Loucy (cell line): ENCODE measurements at regions not wholly inside any gene's neighbourhood (a gene's known extent, or its start where the extent isn't known, plus 50 kb on each side); places are given as distances from the start of the nearest gene placed in this dataset.

ENCODE experiments used
- H2AFZ ChIP-seq: fragments of 200-600 bp; sonication (generic); 2 replicates; pipeline ENCODE4 v1.6.0; 2016; ENCODE audit warnings: antibody characterized with exemption, mild to moderate bottlenecking, low read length, moderate library complexity
- H3F3A ChIP-seq: fragments of 200-600 bp; 2 replicates; pipeline ENCODE4 v1.6.0; 2016; ENCODE audit warnings: antibody characterized with exemption, low read depth, mild to moderate bottlenecking
- H3K27me3 ChIP-seq: fragments of 200-600 bp; sonication (generic); 2 replicates; pipeline ENCODE4 v1.6.1; 2014; ENCODE audit warnings: low read length, mild to moderate bottlenecking; ENCODE audit not compliant: insufficient read depth, poor library complexity, severe bottlenecking
- H3K36me3 ChIP-seq: fragments of 200-600 bp; sonication (generic); 2 replicates; pipeline ENCODE4 v1.6.1; 2016; ENCODE audit warnings: low read length; ENCODE audit not compliant: insufficient read depth
- H3K4me1 ChIP-seq: fragments of 200-600 bp; sonication (generic); 2 replicates; pipeline ENCODE4 v1.5.1; 2014; ENCODE audit warnings: low read length, mild to moderate bottlenecking; ENCODE audit not compliant: insufficient read depth, poor library complexity, severe bottlenecking
- H3K4me2 ChIP-seq: fragments of 200-600 bp; sonication (generic); 2 replicates; pipeline ENCODE4 v1.6.0; 2014; ENCODE audit warnings: antibody characterized with exemption, low read length, low read depth, mild to moderate bottlenecking; ENCODE audit not compliant: poor library complexity, severe bottlenecking
- H3K4me3 ChIP-seq: fragments of 200-600 bp; sonication (generic); 2 replicates; pipeline ENCODE4 v1.5.1; 2014; ENCODE audit warnings: low read length, mild to moderate bottlenecking, mixed read lengths; ENCODE audit not compliant: poor library complexity, severe bottlenecking
- H3K79me2 ChIP-seq: fragments of 200-600 bp; sonication (generic); 2 replicates; pipeline ENCODE4 v1.6.1; 2014; ENCODE audit warnings: low read length; ENCODE audit not compliant: insufficient read depth
- H3K9ac ChIP-seq: fragments of 200-600 bp; sonication (generic); 2 replicates; pipeline ENCODE4 v1.6.0; 2014; ENCODE audit warnings: mild to moderate bottlenecking, low read depth, low read length, moderate library complexity; ENCODE audit not compliant: poor library complexity, severe bottlenecking
- H3K9me2 ChIP-seq: fragments of 200-600 bp; sonication (generic); replicated peaks from 2 replicates; pipeline ENCODE4 v1.6.1; 2016; ENCODE audit warnings: low read depth, low read length, mixed read lengths
- H3K9me3 ChIP-seq: fragments of 200-600 bp; sonication (generic); 2 replicates; pipeline ENCODE4 v1.6.1; 2014; ENCODE audit warnings: mild to moderate bottlenecking, antibody characterized with exemption, low read length, low read depth; ENCODE audit not compliant: insufficient read depth
- H4K20me1 ChIP-seq: fragments of 200-600 bp; sonication (generic); 2 replicates; pipeline ENCODE4 v1.6.0; 2014; ENCODE audit warnings: antibody characterized with exemption, low read length, mild to moderate bottlenecking; ENCODE audit not compliant: insufficient read depth, poor library complexity, severe bottlenecking
- CTCF ChIP-seq: fragments of 200-600 bp; sonication (generic); conservative IDR thresholded peaks from 2 replicates; pipeline ENCODE4 v1.5.1; 2014; ENCODE audit warnings: mild to moderate bottlenecking, antibody characterized with exemption, low read length
- EZH2phosphoT487 ChIP-seq: fragments of 200-600 bp; IDR thresholded peaks from 2 replicates; pipeline ENCODE4 v1.6.1; 2018; ENCODE audit warnings: antibody characterized with exemption, mild to moderate bottlenecking, moderate library complexity, borderline replicate concordance

- Histone ChIP-seq H3K4me1 (peaks cover 20% of the 10 kb centered on the region), H3K9ac (no peak overlapping the region), H3K9me3 (no peaks in the 10 kb centered on the region), H2AFZ (no peak overlapping the region), H3K27me3 (no peaks in the 10 kb centered on the region), H3K4me2 (no peak overlapping the region), H3F3A (no peaks in the 10 kb centered on the region), H3K4me3 (no peak overlapping the region), H3K79me2 (no peaks in the 10 kb centered on the region), H4K20me1 (no peaks in the 10 kb centered on the region), H3K36me3 (no peaks in the 10 kb centered on the region), H3K9me2 (no peaks in the 10 kb centered on the region)
- TF ChIP-seq CTCF: no peak
- no peak for TF ChIP-seq EZH2phosphoT487
These were observed 264.2 kb downstream of the ZSWIM6 start for GRCh38 chr5:61596265-61596664.

- H3K9ac ChIP-seq: no peak overlapping the region
- H3K79me2 ChIP-seq: no peaks in the 10 kb centered on the region
- H3K9me3 ChIP-seq: no peaks in the 10 kb centered on the region
- H3K36me3 ChIP-seq: no peaks in the 10 kb centered on the region
- H3K4me2 ChIP-seq: no peak overlapping the region
- no peaks in the 10 kb centered on the region for H3F3A ChIP-seq
- H3K4me1 ChIP-seq: peaks cover 20% of the 10 kb centered on the region
- H4K20me1 ChIP-seq: no peaks in the 10 kb centered on the region
- no peaks in the 10 kb centered on the region for H3K27me3 ChIP-seq
- H3K4me3 ChIP-seq: no peak overlapping the region
- no peak for TF ChIP-seq EZH2phosphoT487
- no peak for TF ChIP-seq CTCF
- H2AFZ ChIP-seq: no peak overlapping the region
- no peaks in the 10 kb centered on the region for H3K9me2 ChIP-seq
These were observed 265.6 kb downstream of the ZSWIM6 start for GRCh38 chr5:61597684-61598083.

- Histone ChIP-seq H4K20me1 (no peaks in the 10 kb centered on the region), H2AFZ (no peak overlapping the region), H3K9me2 (no peaks in the 10 kb centered on the region), H3K4me2 (no peak overlapping the region), H3K4me3 (no peak overlapping the region), H3K9ac (no peak overlapping the region), H3F3A (no peaks in the 10 kb centered on the region), H3K9me3 (no peaks in the 10 kb centered on the region), H3K4me1 (peaks cover 20% of the 10 kb centered on the region), H3K79me2 (no peaks in the 10 kb centered on the region), H3K36me3 (no peaks in the 10 kb centered on the region), H3K27me3 (no peaks in the 10 kb centered on the region)
- TF ChIP-seq EZH2phosphoT487 (no peak), CTCF (no peak)
These were observed 266.1 kb downstream of the ZSWIM6 start for GRCh38 chr5:61598126-61598525.
